Stomach (tissue), 4 donors: ENCODE measurements at regions not wholly inside any gene's neighbourhood (a gene's known extent, or its start where the extent isn't known, plus 50 kb on each side); places are given as distances from the start of the nearest gene placed in this dataset.

Experiments
- CTCF ChIP-seq, 7 experiments: fragments of 450-650 bp in 4 of 7; fragments of 200-600 bp in 3 of 7; sonication (generic) in 3 of 7; IDR thresholded peaks; one replicate each; pipeline ENCODE4 v1.5.1; 2016 to 2019; ENCODE audit warnings: antibody characterized with exemption in 7 of 7, control low read depth in 2 of 7, mild to moderate bottlenecking in 1 of 7
- POLR2A ChIP-seq, 4 donors: fragments of 450-650 bp; IDR thresholded peaks; one replicate each; pipeline ENCODE4 v1.6.1; 2016; ENCODE audit warnings: antibody characterized with exemption in 4 of 4, control low read depth in 2 of 4, mild to moderate bottlenecking in 1 of 4, moderate library complexity in 1 of 4

- no peak for TF ChIP-seq CTCF (IDR thresholded peaks at IDR 0.05)
- no peak for TF ChIP-seq POLR2A (IDR thresholded peaks at IDR 0.05)
Observed at GRCh38 chr10:61130366-61130765, 186.4 kb upstream of the RHOBTB1 start.
